Kidney (tissue), 13 donors: ENCODE measurements at regions not wholly inside any gene's neighbourhood (a gene's known extent, or its start where the extent isn't known, plus 50 kb on each side); places are given as distances from the start of the nearest gene placed in this dataset.
"Not testable (repeated sequence)": the region's sequence is repeated elsewhere in the genome, so short reads cannot be mapped to it uniquely, and the experiment has no call there.

Experiments used
- DNase-seq, 5 donors: peaks; one replicate each; pipeline ENCODE4 v3.0.0-alpha.2; 2013 to 2020
- FAIRE-seq: peaks from 2 replicates; lab custom pipeline; 2012; peaks lifted over from hg19 to GRCh38; lab: Jason Lieb, UNC
- H3K27ac ChIP-seq, 2 donors: one replicate each; pipeline ENCODE4 v1.7.0; 2013; ENCODE audit warnings: low read depth in 2 of 2, low read length in 2 of 2, inconsistent platforms in 1 of 2
- H3K27me3 ChIP-seq: one replicate; pipeline ENCODE4 v1.7.1; 2013; ENCODE audit warnings: low read length, inconsistent platforms; ENCODE audit not compliant: control insufficient read depth, insufficient read depth
- H3K36me3 ChIP-seq, 3 donors: one replicate each; pipeline versions ENCODE4 v1.7.0 to v1.7.1; 2013; ENCODE audit warnings: low read length in 3 of 3, control low read depth in 1 of 3, inconsistent platforms in 1 of 3; ENCODE audit not compliant: insufficient read depth in 3 of 3, control insufficient read depth in 2 of 3
- H3K4me1 ChIP-seq, 3 donors: one replicate each; pipeline versions ENCODE4 v1.7.0 to v1.7.1; 2013; ENCODE audit warnings: low read length in 3 of 3, inconsistent platforms in 1 of 3, low read depth in 1 of 3; ENCODE audit not compliant: control insufficient read depth in 2 of 3, insufficient read depth in 2 of 3
- H3K4me3 ChIP-seq, 3 donors: one replicate each; pipeline versions ENCODE4 v1.7.0 to v1.8.1; 2013; ENCODE audit warnings: low read length in 3 of 3, control low read depth in 1 of 3, inconsistent platforms in 1 of 3
- H3K9ac ChIP-seq, 3 donors: one replicate each; pipeline versions ENCODE4 v1.7.0 to v1.7.1; 2013; ENCODE audit warnings: low read length in 3 of 3, control low read depth in 1 of 3, inconsistent platforms in 1 of 3
- H3K9me3 ChIP-seq, 3 donors: one replicate each; pipeline versions ENCODE4 v1.7.0 to v1.7.1; 2013; ENCODE audit warnings: low read length in 3 of 3, control low read depth in 1 of 3, inconsistent platforms in 1 of 3; ENCODE audit not compliant: control insufficient read depth in 2 of 3, insufficient read depth in 1 of 3
- intact Hi-C: fragments of 100-400 bp; cut with DNase I; formaldehyde crosslinking; loops from one replicate; pipeline ENCODE4 v1.11.1; 2022
- TF ChIP-seq, protein P1 (sequence below): IDR thresholded peaks from 3 replicates; pipeline ENCODE4 v1.5.1; 2012; ENCODE audit warnings: mild to moderate bottlenecking, moderate library complexity, borderline replicate concordance; ENCODE audit not compliant: insufficient read depth; ENCODE audit errors: extremely low read depth
- donor health status: control.
- donor health status: control.
- donor health status: control.
- donor health status: control.
- donor health status: control.
- donor health status: DM: yes; HTN: yes; CAD: no.
- donor health status: Normal renal cell carcinoma (clear cell type).

DNA sequence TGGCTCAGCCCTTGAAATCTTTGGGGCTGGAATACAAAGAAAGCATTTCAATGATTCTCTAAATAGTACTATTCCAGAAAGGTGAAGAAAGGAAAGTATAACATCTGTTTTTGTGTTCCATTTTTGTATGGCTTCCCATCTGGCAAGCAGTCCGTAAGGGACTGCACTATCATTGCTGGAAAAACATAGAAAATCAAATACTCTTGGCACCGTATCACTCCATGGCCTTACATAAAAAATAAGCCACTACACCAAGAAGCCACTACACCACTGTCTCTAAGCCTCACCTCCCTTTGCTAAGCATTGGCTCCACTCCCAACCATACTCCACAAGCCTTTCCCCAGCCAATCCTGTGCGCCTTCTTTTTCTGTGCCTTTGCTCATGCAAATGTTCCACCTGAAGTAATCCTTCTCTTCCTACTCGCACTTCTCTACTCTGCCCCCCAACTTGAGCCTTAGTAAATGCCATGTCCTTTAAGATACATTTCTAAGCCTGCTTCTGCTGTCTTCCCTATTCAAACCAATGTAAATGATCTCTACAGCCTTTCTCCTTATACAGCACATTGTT, 454.6 kb upstream of the TUSC1 start:
- Histone ChIP-seq H3K36me3 (no peaks in the 10 kb centered on the region), H3K9me3 (no peaks in the 10 kb centered on the region), H3K9ac (no peak overlapping the region), H3K27me3 (no peaks in the 10 kb centered on the region), H3K4me1 (no peaks in the 10 kb centered on the region), H3K27ac (no peak overlapping the region), H3K4me3 (no peak overlapping the region)
- FAIRE-seq (no peak), DNase-seq (no peak)
- intact Hi-C loops: no loop called here
- TF ChIP-seq, protein P1, sequence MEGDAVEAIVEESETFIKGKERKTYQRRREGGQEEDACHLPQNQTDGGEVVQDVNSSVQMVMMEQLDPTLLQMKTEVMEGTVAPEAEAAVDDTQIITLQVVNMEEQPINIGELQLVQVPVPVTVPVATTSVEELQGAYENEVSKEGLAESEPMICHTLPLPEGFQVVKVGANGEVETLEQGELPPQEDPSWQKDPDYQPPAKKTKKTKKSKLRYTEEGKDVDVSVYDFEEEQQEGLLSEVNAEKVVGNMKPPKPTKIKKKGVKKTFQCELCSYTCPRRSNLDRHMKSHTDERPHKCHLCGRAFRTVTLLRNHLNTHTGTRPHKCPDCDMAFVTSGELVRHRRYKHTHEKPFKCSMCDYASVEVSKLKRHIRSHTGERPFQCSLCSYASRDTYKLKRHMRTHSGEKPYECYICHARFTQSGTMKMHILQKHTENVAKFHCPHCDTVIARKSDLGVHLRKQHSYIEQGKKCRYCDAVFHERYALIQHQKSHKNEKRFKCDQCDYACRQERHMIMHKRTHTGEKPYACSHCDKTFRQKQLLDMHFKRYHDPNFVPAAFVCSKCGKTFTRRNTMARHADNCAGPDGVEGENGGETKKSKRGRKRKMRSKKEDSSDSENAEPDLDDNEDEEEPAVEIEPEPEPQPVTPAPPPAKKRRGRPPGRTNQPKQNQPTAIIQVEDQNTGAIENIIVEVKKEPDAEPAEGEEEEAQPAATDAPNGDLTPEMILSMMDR: no peak

DNA sequence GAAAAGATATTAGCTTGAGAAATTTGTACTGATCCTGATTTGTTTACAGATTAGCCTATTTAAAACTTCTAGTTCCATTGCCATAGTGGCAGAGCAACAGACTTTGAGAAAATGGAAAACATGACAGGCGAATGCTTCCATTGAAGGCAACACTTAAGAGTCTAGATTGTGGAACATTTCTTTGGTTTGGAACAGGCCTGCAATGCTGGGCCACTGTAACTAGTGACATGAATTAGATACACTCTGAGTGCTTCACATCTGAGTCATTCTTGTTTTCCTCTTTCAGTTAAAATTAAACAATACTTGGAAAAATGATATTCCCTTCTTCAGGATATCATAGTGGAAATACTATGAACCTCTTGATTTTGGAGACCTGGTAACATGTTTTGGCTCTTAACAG, 453.6 kb upstream of the TUSC1 start:
- Histone ChIP-seq H3K36me3 (no peaks in the 10 kb centered on the region), H3K4me3 (no peak overlapping the region), H3K4me1 (no peaks in the 10 kb centered on the region), H3K9ac (no peak overlapping the region), H3K9me3 (no peaks in the 10 kb centered on the region), H3K27ac (no peak overlapping the region), H3K27me3 (no peaks in the 10 kb centered on the region)
- DNase-seq (no peak), FAIRE-seq (no peak)
- TF ChIP-seq, protein P1: no peak
- intact Hi-C loops: no loop called here

DNA sequence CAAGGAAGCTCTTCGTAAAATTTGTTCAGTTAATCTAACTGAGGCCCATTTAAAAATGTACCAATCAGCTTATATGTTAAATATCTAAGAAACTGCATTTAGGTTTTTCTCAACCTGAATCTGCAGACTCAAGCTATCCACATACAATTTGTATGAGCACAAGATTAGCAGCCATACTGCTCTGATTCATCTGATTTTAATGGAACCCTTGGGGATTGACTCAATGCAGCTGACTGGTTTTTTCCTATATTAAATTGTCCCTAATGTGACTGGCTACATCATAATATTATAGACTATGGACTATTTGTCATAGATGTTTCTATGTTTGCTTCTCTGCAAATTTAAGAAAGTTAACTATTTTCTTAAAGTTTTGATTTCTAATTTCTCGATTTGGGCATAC, 451.0 kb upstream of the TUSC1 start:
- H3K27me3 ChIP-seq: no peaks in the 10 kb centered on the region
- H3K9ac ChIP-seq: no peak overlapping the region
- intact Hi-C loops: no loop called here
- TF ChIP-seq, protein P1: no peak
- H3K9me3 ChIP-seq: no peaks in the 10 kb centered on the region
- H3K4me1 ChIP-seq: no peaks in the 10 kb centered on the region
- DNase-seq (no peak), FAIRE-seq (no peak)
- no peak overlapping the region for H3K4me3 ChIP-seq
- no peak overlapping the region for H3K27ac ChIP-seq
- H3K36me3 ChIP-seq: no peaks in the 10 kb centered on the region

DNA sequence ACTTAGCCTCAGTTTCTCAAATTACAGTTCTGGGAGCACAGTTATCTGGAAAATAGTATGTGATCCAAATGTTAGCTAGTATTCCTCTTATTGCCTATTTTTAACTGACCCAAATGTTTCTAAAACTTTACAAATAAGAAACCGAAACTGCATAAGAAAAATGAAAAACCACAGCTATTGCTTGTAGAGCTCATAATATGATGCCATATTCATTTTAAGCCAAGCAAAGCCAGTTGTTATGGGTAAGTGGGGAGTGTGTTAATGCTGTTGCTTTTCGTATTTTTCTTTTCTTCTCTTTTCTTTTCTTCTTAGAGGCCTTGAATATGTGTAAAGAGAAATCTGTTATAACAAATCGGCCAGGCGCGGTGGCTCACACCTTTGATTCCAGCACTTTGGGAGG, 447.4 kb upstream of the TUSC1 start:
- DNase-seq: no peak
- FAIRE-seq: no peak
- TF ChIP-seq, protein P1: no peak

DNA sequence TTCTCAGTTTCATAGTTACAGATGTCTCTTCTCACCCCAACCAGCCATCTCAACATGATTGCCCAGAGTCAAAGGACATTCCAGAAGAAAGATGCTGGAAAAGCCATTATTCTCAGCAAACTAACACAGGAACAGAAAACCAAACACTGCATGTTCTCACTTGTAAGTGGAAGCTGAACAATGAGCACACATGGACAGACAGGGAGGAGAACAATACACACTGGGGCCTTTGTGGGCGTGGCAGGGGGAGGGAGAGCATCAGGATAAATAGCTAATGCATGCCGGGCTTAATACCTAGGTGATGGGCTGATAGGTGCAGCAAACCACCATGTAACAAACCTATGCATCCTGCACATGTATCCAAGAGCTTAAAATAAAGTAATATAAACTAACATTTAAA, 437.8 kb upstream of the TUSC1 start:
- H3K27me3 ChIP-seq, DNase-seq, H3K36me3 ChIP-seq, FAIRE-seq, H3K4me3 ChIP-seq, H3K4me1 ChIP-seq, H3K9ac ChIP-seq, H3K27ac ChIP-seq, H3K9me3 ChIP-seq, intact Hi-C loops: not testable (repeated sequence)

More for the DNA sequence above, 447.4 kb upstream of the TUSC1 start:
- Histone ChIP-seq H3K9ac (no peak overlapping the region), H3K36me3 (no peaks in the 10 kb centered on the region), H3K27me3 (no peaks in the 10 kb centered on the region), H3K9me3 (no peaks in the 10 kb centered on the region), H3K4me1 (no peaks in the 10 kb centered on the region), H3K4me3 (no peak overlapping the region), H3K27ac (no peak overlapping the region)
- intact Hi-C loops: no loop called here
